Panc1 (cell line): ENCODE measurements at regions not wholly inside any gene's neighbourhood (a gene's known extent, or its start where the extent isn't known, plus 50 kb on each side); places are given as distances from the start of the nearest gene placed in this dataset.

Source experiments
- ATAC-seq: fragments of 200-7000 bp; cut with Tn5 transposase; 2 replicates; pipeline ENCODE4 v1.9.1; 2020; ENCODE audit warnings: mild to moderate bottlenecking, moderate library complexity
- BruUV-seq: library from RNA; stranded (reverse); fragments of 400-500 nt; replicated peaks from 2 replicates; lab custom pipeline; 2021; lab: Mats Ljungman, UMichigan
- CTCF ChIA-PET: fragments of 300-600 bp; sonication (Branson Sonifier 250); formaldehyde crosslinking; loops from one replicate; lab custom pipeline; 2022; ENCODE audit warnings: antibody characterized with exemption; lab: Charles Lee
- POLR2A ChIA-PET: fragments of 300-600 bp; sonication (Branson Sonifier 250); formaldehyde crosslinking; loops from one replicate; lab custom pipeline; 2022; ENCODE audit warnings: antibody characterized with exemption; lab: Charles Lee
- DNase-seq: peaks from one replicate; pipeline ENCODE4 v3.0.0-alpha.2; 2010; ENCODE audit warnings: low read depth, low spot score
- H3K27ac ChIP-seq: 2 replicates; pipeline ENCODE4 v1.5.1; 2011; ENCODE audit warnings: mild to moderate bottlenecking, low read length, inconsistent platforms
- H3K27me3 ChIP-seq: fragments of 200-500 bp; sonication (Bioruptor generic); 2 replicates; pipeline ENCODE4 v1.6.0; 2014; ENCODE audit warnings: low read length, inconsistent platforms; ENCODE audit not compliant: control insufficient read depth, insufficient read depth
- H3K36me3 ChIP-seq: fragments of 200-500 bp; sonication (Bioruptor generic); 2 replicates; pipeline ENCODE4 v1.5.1; 2014; ENCODE audit warnings: inconsistent platforms, mild to moderate bottlenecking, low read length, moderate library complexity; ENCODE audit not compliant: control insufficient read depth, insufficient read depth
- H3K4me1 ChIP-seq: 2 replicates; pipeline ENCODE4 v1.5.1; 2011; ENCODE audit warnings: inconsistent platforms, mild to moderate bottlenecking, low read length, moderate library complexity; ENCODE audit not compliant: control insufficient read depth, insufficient read depth
- H3K4me3 ChIP-seq, 2 experiments: 2 replicates each; pipeline ENCODE4 v1.5.1; 2011 to 2012; ENCODE audit warnings: low read depth in 2 of 2, low read length in 2 of 2, mild to moderate bottlenecking in 2 of 2, inconsistent platforms in 1 of 2, moderate library complexity in 1 of 2
- H3K9me3 ChIP-seq: fragments of 200-500 bp; sonication (Bioruptor generic); 2 replicates; pipeline ENCODE4 v1.5.1; 2014; ENCODE audit warnings: low read depth, mild to moderate bottlenecking, inconsistent platforms, low read length, moderate library complexity; ENCODE audit not compliant: control insufficient read depth, insufficient read depth
- CTCF ChIP-seq: fragments of 450-650 bp; IDR thresholded peaks from 2 replicates; pipeline ENCODE4 v1.5.1; 2017; ENCODE audit warnings: mild to moderate bottlenecking
- POLR2AphosphoS5 ChIP-seq: IDR thresholded peaks from 2 replicates; pipeline ENCODE4 v1.6.1; 2012; ENCODE audit warnings: mild to moderate bottlenecking, low read depth, low read length, moderate library complexity
- REST ChIP-seq, 2 experiments: IDR thresholded peaks; 2 replicates each; pipeline ENCODE4 v1.6.1; 2011 to 2012; ENCODE audit warnings: low read depth in 2 of 2, control low read depth in 1 of 2, low read length in 1 of 2, mild to moderate bottlenecking in 1 of 2, moderate library complexity in 1 of 2; ENCODE audit not compliant: insufficient read depth in 1 of 2
- SIN3A ChIP-seq: IDR thresholded peaks from 2 replicates; pipeline ENCODE4 v1.6.1; 2012; ENCODE audit warnings: low read depth, mild to moderate bottlenecking, low read length, moderate library complexity, borderline replicate concordance; ENCODE audit not compliant: insufficient read depth
- TCF7L2 ChIP-seq: IDR thresholded peaks from 2 replicates; pipeline ENCODE4 v1.6.1; 2011; ENCODE audit warnings: mild to moderate bottlenecking, low read depth, low read length, inconsistent platforms
- in situ Hi-C: cut with HindIII; loops from 2 replicates; pipeline ENCODE4 v1.10.0; 2016; ENCODE audit warnings: low sequenced_read_pairs, low pct_unique_long_range_greater_than_20kb
- intact Hi-C: fragments of 100-400 bp; cut with micrococcal nuclease; formaldehyde crosslinking; loops from one replicate; pipeline ENCODE4 v1.10.0; 2022; ENCODE audit not compliant: unreplicated experiment

- no peaks in the 10 kb centered on the region for H3K27me3 ChIP-seq
- no peak for TF ChIP-seq CTCF
- no peak for TF ChIP-seq POLR2AphosphoS5
- TF ChIP-seq SIN3A, result no peak
- TF ChIP-seq TCF7L2, result no peak
- no peak for TF ChIP-seq REST (IDR thresholded peaks at IDR 0.05; ENCODE audit: insufficient read depth in 1 of 2, low read depth in 2 of 2, low read length in 1 of 2)
- no peaks in the 10 kb centered on the region for H3K9me3 ChIP-seq
- DNase-seq (no peak), ATAC-seq (no peak)
- in situ Hi-C loops (no loop called here), intact Hi-C loops (no loop called here)
- BruUV-seq, result no TSS peak
- ChIA-PET POLR2A (no interaction called here), CTCF (no interaction called here)
- H3K36me3 ChIP-seq, result no peaks in the 10 kb centered on the region
- no peak overlapping the region for H3K4me3 ChIP-seq
- H3K27ac ChIP-seq, result no peak overlapping the region
- no peaks in the 10 kb centered on the region for H3K4me1 ChIP-seq
These were observed 1054.8 kb downstream of the SI start for GRCh38 chr3:164023480-164023879.

GRCh38 chr3:164018500-164018899 lies 1059.8 kb downstream of the SI start:
- no peaks in the 10 kb centered on the region for H3K36me3 ChIP-seq
- CTCF ChIA-PET, result no interaction called here

More at GRCh38 chr3:164018500-164018899, 1059.8 kb downstream of the SI start:
- H3K4me3 ChIP-seq, result no peak overlapping the region
- no peak overlapping the region for H3K27ac ChIP-seq
- TF ChIP-seq TCF7L2, result no peak
- no peak for TF ChIP-seq SIN3A
- TF ChIP-seq REST (IDR thresholded peaks at IDR 0.05; ENCODE audit: insufficient read depth in 1 of 2, low read depth in 2 of 2, low read length in 1 of 2), result no peak
- TF ChIP-seq CTCF, result no peak
- TF ChIP-seq POLR2AphosphoS5, result no peak
- H3K27me3 ChIP-seq, result no peaks in the 10 kb centered on the region
- POLR2A ChIA-PET, result no interaction called here
- intact Hi-C loops, result no loop called here
- in situ Hi-C loops, result no loop called here
- DNase-seq, result no peak
- no peaks in the 10 kb centered on the region for H3K9me3 ChIP-seq
- ATAC-seq, result no peak
- BruUV-seq, result no TSS peak
- no peaks in the 10 kb centered on the region for H3K4me1 ChIP-seq
